ENCODE measurements at regions not wholly inside any gene's neighbourhood (a gene's known extent, or its start where the extent isn't known, plus 50 kb on each side); places are given as distances from the start of the nearest gene placed in this dataset.
"Not testable (repeated sequence)": the region's sequence is repeated elsewhere in the genome, so short reads cannot be mapped to it uniquely, and the experiment has no call there.

DNA sequence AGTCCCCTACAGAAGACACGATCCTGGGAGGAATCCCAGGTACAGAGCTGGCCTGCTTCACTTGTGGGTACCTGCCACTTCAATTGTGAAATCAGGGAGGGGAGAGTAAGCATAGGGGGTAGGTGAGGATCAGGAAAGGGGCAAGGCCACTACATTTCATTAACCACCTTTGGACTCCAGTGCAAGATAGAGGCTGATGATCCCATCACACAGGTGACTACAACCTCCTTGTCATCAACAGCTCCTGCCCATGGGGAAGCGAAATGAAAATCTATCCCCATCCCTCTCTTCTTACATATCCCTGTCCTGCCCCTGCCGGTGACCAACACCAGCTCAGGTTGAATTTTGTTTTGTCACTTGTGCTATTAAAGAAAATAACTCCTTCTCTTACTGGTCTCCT is 64.7 kb upstream of the VPREB1 start:
- Mint-ChIP-seq H3K4me1 (peaks cover 4% of the 10 kb centered on the region), H3K27me3 (peaks cover 84% of the 10 kb centered on the region), H3K27ac (no peak overlapping the region), H3K4me3 (no peak overlapping the region), H3K36me3 (ENCODE audit: low read depth) (peaks cover 4% of the 10 kb centered on the region)
- ATAC-seq = no peak
- no peak for DNase-seq
- no peaks in the 10 kb centered on the region for H3K9me3 ChIP-seq (ENCODE audit: control insufficient read depth, low read length, poor library complexity, severe bottlenecking)

DNA sequence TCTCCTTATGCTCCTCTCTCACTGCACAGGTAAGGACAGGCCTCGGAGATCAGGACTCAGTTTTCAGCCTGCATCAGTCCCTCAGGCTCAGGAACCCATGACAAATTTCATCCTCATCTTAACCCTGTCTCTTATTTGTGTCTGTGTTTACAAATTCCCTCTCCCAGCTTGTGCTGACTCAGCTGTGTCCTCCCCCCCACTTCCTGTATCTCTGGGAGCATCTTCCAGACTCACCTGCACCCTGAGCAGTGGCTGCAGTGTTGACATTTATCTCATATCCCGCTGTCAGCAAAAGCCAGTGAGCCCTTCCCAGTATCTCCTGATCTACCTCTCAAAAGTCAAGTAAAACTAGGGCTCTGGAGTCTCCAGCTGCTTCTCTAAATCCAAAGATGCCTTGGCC is 65.6 kb upstream of the VPREB1 start:
- Mint-ChIP-seq H3K4me1 (peaks cover 4% of the 10 kb centered on the region), H3K4me3 (no peak overlapping the region), H3K36me3 (ENCODE audit: low read depth) (peaks cover 4% of the 10 kb centered on the region)

DNA sequence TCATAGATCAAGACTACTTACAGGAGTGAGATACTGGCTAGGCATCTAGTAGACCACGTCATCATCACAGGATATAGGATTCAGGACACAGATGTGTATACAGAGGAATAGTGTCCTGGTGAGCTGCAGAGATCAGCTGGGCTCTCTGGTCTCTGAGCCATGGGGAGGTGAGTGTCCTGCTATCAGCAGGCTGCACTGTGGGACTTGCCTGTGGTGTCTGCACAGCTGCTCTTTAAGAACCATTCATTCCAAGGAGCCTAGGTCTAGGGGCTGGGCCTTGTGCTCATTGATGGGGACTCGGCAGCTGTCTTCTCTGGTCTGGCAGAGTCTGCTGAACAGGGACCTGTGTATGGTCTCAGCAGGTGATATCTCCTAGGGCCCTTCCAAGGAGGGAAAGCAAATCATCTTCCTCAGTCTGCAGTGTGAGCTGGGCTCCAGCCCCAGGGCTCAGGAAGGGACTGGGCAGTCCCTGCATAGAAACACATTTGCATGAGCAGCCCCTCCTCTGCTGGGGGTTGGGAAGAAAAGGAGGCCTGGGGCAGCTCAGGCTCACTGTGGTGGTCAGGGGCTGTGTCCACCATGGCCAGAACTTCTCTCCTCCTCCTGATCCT is 66.1 kb upstream of the VPREB1 start:
- Mint-ChIP-seq H3K4me3 (no peak overlapping the region), H3K36me3 (ENCODE audit: low read depth) (peaks cover 4% of the 10 kb centered on the region), H3K27ac (no peak overlapping the region), H3K4me1 (peaks cover 4% of the 10 kb centered on the region), H3K27me3 (peaks cover 70% of the 10 kb centered on the region)
- no peaks in the 10 kb centered on the region for H3K9me3 ChIP-seq (ENCODE audit: control insufficient read depth, low read length, poor library complexity, severe bottlenecking)
- DNase-seq (no peak), ATAC-seq (no peak)

More for the DNA sequence above, 65.6 kb upstream of the VPREB1 start:
- Mint-ChIP-seq H3K27ac (no peak overlapping the region), H3K27me3 (peaks cover 76% of the 10 kb centered on the region)
- H3K9me3 ChIP-seq (ENCODE audit: control insufficient read depth, low read length, poor library complexity, severe bottlenecking) = no peaks in the 10 kb centered on the region
- no peak for DNase-seq
- ATAC-seq = no peak

DNA sequence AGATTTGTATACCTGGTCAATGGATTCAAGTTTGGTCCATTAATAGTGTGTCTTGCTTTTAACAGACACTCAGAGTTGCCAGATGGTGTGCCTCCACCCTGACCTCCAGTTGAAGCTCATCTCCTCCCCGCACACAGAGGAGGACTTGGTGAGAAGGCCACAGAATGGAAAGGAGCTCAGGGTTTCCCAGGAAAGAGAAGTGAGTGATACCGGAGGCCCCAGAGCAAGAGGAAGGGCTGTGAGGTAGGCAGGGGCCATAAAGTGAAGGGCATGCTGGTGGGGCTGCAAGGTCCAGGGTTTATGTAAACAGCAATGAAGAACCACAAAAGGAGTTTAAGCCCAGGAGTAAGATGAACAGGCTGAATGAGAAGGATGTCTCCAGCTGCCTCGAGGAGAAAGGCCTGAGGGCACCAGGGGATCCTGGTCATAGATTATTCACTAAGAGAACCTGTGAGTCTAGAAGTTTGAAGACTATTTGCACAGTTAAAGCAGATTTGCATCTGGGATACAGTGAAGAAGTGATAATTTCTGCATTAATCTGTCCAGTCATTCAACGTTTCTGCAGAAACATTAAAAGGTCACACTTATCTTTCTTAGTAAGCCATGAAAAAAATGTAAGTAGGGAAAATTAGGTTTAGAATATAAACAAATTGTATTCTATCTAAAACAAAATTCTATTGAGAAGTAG is 67.5 kb upstream of the VPREB1 start:
- H3K27me3 Mint-ChIP-seq = peaks cover 59% of the 10 kb centered on the region
- H3K36me3 Mint-ChIP-seq (ENCODE audit: low read depth) = peaks cover 4% of the 10 kb centered on the region
- no peak overlapping the region for H3K4me3 Mint-ChIP-seq
- no peaks in the 10 kb centered on the region for H3K9me3 ChIP-seq (ENCODE audit: control insufficient read depth, low read length, poor library complexity, severe bottlenecking)
- H3K4me1 Mint-ChIP-seq = peaks cover 4% of the 10 kb centered on the region
- no peak for DNase-seq
- no peak for ATAC-seq
- H3K27ac Mint-ChIP-seq = no peak overlapping the region

DNA sequence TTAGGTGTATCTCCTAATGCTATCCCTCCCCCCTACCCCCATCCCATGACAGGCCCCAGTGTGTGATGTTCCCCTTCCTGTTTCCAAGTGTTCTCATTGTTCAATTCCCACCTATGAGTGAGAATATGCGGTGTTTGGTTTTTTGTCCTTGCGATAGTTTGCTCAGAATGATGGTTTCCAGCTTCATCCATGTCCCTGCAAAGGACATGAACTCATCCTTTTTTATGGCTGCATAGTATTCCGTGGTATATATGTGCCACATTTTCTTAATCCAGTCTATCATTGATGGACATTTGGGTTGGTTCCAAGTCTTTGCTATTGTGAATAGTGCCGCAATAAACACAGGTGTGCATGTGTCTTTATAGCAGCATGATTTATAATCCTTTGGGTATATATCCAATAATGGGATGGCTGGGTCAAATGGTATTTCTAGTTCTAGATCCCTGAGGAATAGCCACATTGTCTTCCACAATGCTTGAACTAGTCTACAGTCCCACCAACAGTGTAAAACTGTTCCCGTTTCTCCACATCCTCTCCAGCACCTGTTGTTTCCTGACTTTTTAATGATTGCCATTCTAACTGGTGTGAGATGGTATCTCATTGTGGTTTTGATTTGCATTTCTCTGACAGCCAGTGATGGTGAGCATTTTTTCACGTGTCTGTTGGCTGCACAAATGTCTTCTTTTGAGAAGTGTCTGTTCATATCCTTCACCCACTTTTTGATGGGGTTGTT is 71.5 kb upstream of the VPREB1 start:
- not testable (repeated sequence) for H3K27ac Mint-ChIP-seq; H3K36me3 Mint-ChIP-seq (ENCODE audit: low read depth); H3K9me3 ChIP-seq (ENCODE audit: control insufficient read depth, low read length, poor library complexity, severe bottlenecking); H3K4me3 Mint-ChIP-seq; DNase-seq; ATAC-seq; H3K4me1 Mint-ChIP-seq
- peaks cover 20% of the 10 kb centered on the region for H3K27me3 Mint-ChIP-seq

DNA sequence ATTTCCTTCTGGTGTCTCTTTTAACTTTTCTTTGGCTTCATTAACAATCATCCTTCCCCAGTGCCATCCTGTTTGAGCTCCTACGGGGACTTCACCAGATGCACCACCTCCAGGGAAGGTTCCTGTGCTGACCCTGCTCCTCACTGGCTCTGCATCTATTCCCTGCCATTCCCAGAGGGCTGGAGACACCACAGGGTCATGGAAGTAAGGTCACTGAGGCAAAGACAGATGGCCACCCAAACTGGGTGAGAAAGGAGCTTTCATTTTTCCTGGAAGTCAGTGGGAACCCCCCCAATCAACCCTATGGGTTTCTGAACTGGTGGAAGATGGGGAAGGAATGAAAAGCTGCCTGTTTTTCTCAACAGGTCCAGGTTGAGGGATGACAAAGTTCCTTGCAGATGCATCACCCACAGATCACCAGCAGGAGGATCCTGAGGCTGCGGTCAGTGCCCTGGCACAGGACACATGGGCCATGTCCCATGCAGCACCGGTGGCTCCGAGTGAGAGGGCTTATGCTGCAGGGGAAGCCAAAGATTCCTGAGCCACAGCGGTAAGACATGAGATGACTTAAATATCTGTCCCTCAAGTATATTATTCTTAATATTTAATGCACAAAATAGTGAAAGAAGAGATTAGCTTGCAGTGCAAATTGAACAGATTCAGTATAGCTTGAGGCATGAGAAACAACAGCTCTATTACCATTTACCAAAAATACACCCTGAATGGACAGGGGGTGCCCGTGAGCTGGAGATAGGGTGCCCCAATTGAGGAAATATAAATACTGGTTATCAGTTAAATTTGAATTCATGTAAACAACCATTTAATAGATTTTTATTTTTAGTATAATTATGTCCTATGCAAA is 73.0 kb upstream of the VPREB1 start:
- Mint-ChIP-seq H3K27me3 (peaks cover 13% of the 10 kb centered on the region), H3K4me3 (no peak overlapping the region), H3K36me3 (ENCODE audit: low read depth) (no peaks in the 10 kb centered on the region), H3K4me1 (peaks cover 11% of the 10 kb centered on the region), H3K27ac (no peak overlapping the region)
- peaks cover 2% of the 10 kb centered on the region for H3K9me3 ChIP-seq (ENCODE audit: control insufficient read depth, low read length, poor library complexity, severe bottlenecking)
- no peak for DNase-seq
- ATAC-seq = no peak

DNA sequence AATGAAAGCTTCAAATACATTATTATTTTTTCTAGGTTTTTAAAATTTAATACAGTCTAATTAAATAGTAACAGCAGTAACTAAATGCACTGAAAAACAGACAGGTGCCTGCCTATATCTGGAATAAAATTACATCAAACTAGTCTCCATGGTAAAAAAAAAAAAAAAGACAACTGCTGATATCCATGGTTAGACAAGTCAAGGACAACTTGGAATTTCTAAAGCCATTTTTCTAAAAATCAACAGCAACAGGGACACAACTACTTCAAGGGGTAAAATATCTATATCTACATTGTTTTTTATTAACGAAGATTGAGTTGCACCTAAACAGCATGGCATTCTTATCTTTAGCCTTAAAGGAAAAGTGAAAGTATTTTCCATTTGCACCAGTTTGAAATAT is 74.7 kb upstream of the VPREB1 start:
- DNase-seq (no peak), ATAC-seq (no peak)
- no peaks in the 10 kb centered on the region for H3K27me3 Mint-ChIP-seq
- no peak overlapping the region for H3K4me3 Mint-ChIP-seq
- no peak overlapping the region for H3K27ac Mint-ChIP-seq
- H3K9me3 ChIP-seq (ENCODE audit: control insufficient read depth, low read length, poor library complexity, severe bottlenecking) = peaks cover 2% of the 10 kb centered on the region
- H3K36me3 Mint-ChIP-seq (ENCODE audit: low read depth) = no peaks in the 10 kb centered on the region
- H3K4me1 Mint-ChIP-seq = peaks cover 11% of the 10 kb centered on the region

DNA sequence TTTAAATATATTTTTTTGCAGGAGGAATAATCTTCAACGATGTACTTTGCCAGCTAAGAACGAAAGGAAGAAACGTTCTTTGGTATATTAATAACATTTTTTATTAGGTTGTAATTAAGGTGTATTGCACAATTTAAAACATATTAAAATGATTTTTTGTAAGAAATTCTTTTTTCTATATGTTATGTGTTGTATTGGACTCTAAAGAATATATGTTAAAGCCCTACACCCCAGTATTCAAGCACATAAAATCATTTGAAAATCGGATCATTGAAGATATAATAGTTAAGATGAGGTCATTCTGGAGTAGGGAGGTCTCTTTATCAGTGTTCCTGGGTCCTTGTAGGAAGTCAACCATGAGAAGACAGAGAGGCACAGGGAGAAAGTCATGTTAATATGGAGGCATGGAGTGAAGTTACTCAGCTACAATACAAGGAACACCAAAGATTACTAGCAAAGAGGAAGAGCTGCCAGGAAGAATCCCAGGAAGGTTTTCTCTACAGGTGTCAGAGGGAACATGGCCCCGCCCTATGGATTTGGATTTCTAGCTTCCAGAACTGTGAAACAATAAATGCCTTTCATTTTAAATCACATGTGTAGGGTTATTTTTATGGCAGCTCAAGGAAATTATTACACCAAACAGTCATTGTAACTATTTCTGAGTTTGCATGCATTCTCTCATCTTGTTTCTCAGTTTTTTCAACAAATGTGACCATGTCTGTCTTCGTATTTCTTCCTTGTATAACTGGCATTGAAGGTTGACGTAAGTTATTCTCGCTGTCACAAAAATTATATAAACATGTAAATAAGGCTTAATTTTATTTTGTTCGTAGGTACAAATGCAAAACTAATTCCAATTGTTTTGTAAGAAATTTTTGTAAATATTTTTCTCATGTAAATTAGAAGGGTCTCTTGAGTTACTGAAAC is 75.4 kb upstream of the VPREB1 start:
- DNase-seq (no peak), ATAC-seq (no peak)
- Mint-ChIP-seq H3K27me3 (peaks cover 6% of the 10 kb centered on the region), H3K36me3 (ENCODE audit: low read depth) (peaks cover 3% of the 10 kb centered on the region), H3K4me1 (peaks cover 11% of the 10 kb centered on the region), H3K27ac (peak overlapping the region; percentile 86), H3K4me3 (no peak overlapping the region)
- peaks cover 2% of the 10 kb centered on the region for H3K9me3 ChIP-seq (ENCODE audit: control insufficient read depth, low read length, poor library complexity, severe bottlenecking)

DNA sequence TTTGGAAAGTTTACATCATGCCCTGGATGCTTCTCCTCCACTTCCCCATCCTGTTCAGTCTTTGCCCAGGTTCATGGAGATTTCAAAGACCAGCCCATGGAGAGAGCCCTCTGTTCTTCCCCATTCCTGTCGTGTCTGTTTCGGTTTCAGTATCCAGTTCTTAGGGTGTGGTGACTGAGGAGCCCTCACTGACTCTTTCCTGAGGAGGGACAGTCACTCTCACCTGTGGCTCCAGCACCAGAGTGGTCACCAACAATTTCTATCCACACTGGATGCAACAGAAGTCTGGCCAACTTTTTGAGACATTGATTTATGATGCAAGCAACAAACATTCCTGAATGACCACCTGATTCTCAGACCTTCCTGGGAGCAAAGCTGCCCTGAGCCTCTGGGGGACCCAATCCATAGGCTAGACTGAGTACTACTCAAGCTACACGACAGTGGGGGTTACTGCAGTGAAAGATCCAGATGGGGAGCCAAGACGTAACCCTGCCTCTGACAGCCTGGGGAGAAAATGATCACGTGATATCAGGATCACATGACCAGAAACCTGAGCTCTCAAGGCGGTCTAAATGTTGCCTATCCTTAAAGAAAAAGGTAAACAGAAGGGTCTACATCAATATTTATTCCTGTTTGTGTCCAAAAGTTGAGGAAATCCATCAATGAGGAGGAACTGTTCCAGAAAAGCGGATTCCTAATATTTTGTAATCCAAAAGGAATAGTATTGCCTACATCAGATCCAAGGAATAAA is 76.2 kb upstream of the VPREB1 start:
- peaks cover 12% of the 10 kb centered on the region for H3K27me3 Mint-ChIP-seq
- ATAC-seq (peak; percentile 63), DNase-seq (no peak)
- H3K9me3 ChIP-seq (ENCODE audit: control insufficient read depth, low read length, poor library complexity, severe bottlenecking) = peaks cover 2% of the 10 kb centered on the region
- H3K4me1 Mint-ChIP-seq = peaks cover 13% of the 10 kb centered on the region
- H3K4me3 Mint-ChIP-seq = peak overlapping the region; percentile 85
- peaks cover 3% of the 10 kb centered on the region for H3K36me3 Mint-ChIP-seq (ENCODE audit: low read depth)
- peak overlapping the region; percentile 86 for H3K27ac Mint-ChIP-seq

DNA sequence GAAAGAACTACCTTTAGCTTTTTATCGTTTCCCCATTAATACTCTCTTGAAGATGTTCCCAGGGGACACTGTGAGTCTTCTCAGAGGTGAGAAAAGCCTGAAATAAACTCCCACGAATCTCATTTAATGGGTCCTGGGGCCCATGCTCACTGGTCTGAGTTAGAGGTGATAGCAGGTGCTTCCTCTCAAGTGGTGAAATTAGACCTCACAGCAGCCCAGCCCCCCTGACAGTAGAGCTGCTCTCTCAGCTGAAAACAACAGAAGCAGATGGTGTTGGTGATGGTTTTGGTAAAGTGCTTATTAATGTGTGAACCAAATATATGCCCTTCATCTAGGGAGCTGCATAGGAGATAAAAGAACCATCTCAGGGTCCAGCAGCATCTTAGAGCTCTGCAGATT is 76.8 kb upstream of the VPREB1 start:
- Mint-ChIP-seq H3K4me1 (peaks cover 13% of the 10 kb centered on the region), H3K27me3 (peaks cover 12% of the 10 kb centered on the region), H3K36me3 (ENCODE audit: low read depth) (peaks cover 3% of the 10 kb centered on the region), H3K4me3 (peak overlapping the region; percentile 85), H3K27ac (peak overlapping the region; percentile 86)
- peaks cover 2% of the 10 kb centered on the region for H3K9me3 ChIP-seq (ENCODE audit: control insufficient read depth, low read length, poor library complexity, severe bottlenecking)
- ATAC-seq = peak; percentile 82
- DNase-seq = no peak

DNA sequence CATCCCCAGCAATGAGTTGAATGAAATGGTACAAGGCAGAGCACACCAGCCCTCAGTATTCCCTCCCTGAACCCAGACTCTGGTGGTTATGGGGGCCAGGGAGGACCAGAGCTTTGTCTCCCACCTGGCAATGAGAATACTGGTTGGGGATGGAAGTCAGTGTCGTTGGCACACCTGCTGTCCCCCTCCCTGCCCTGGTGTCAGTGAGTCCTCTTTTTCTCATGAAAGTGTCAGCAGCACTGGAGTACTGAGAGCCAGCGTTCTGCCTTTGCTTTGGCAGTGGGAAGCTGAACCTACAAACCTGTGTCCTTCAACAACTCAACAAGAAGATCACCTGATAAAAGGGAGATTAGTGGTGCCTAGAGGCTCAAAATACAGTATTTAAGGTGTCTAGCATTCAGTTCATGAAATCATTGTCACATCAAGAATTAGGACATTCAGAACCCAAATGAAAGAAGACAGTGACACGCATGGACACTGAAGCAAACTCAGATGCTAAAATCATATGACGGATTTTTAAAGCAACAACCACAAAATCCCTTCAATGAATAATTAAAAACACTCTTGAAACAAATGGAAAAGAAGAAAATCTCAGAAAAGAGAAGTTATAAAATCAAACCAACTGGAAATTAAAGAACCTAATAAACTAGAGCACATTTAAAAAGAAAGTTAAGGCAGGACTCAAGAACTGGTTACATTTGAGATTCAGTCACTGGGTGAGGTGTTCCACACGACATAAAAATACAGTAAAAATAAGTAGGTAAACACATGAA is 77.5 kb upstream of the VPREB1 start:
- H3K4me3 Mint-ChIP-seq = no peak overlapping the region
- ATAC-seq = no peak
- peaks cover 2% of the 10 kb centered on the region for H3K9me3 ChIP-seq (ENCODE audit: control insufficient read depth, low read length, poor library complexity, severe bottlenecking)
- peaks cover 3% of the 10 kb centered on the region for H3K36me3 Mint-ChIP-seq (ENCODE audit: low read depth)
- peaks cover 13% of the 10 kb centered on the region for H3K4me1 Mint-ChIP-seq
- DNase-seq = no peak
- H3K27ac Mint-ChIP-seq = no peak overlapping the region
- peaks cover 15% of the 10 kb centered on the region for H3K27me3 Mint-ChIP-seq

Measured in T-helper 17 cell (primary cell).